ENCODE measurements at regions not wholly inside any gene's neighbourhood (a gene's known extent, or its start where the extent isn't known, plus 50 kb on each side); places are given as distances from the start of the nearest gene placed in this dataset.
A peak's percentile ranks its signal among the peaks of the same experiment; 100 is the strongest.

DNA sequence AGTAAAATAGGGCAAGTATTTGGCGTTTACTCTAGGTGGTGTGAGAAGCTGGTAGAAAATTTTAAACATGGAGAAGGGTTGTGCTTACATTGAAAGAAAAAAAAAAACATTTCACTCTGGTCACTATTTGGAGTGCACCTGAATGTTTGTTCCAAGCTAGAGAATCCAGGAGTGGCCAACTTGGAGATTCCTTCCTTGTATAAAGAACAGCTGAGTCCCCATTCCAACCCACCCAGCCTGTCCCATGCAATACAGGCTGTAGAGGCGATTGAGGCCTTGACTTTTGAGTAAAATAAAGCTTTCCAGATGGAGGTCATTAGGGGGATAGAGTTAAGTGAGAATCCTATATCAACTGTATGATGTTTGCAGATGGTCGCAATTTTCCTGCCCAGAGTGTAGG is 203.8 kb upstream of the SYT4 start:
- Mint-ChIP-seq H3K27me3 (ENCODE audit: insufficient read depth, low read depth) (peaks cover 4% of the 10 kb centered on the region), H3K4me3 (no peak overlapping the region), H3K27ac (no peak overlapping the region), H3K4me1 (no peaks in the 10 kb centered on the region), H3K9me3 (peaks cover 12% of the 10 kb centered on the region), H3K36me3 (no peaks in the 10 kb centered on the region)
- Histone ChIP-seq H3K27me3 (no peaks in the 10 kb centered on the region), H3K79me2 (ENCODE audit: low read depth) (no peaks in the 10 kb centered on the region), H3K9ac (no peak overlapping the region), H3K4me1 (no peaks in the 10 kb centered on the region), H3K36me3 (no peaks in the 10 kb centered on the region), H2AFZ (replicated peaks) (no peak overlapping the region), H4K20me1 (ENCODE audit: low read depth) (no peaks in the 10 kb centered on the region), H3K4me2 (no peak overlapping the region), H3K4me3 (no peak overlapping the region), H3K27ac (no peak overlapping the region), H3F3A (ENCODE audit: low read depth) (no peaks in the 10 kb centered on the region), H3K9me3 (ENCODE audit: low read depth) (no peaks in the 10 kb centered on the region)
- TF ChIP-seq, protein P1, sequence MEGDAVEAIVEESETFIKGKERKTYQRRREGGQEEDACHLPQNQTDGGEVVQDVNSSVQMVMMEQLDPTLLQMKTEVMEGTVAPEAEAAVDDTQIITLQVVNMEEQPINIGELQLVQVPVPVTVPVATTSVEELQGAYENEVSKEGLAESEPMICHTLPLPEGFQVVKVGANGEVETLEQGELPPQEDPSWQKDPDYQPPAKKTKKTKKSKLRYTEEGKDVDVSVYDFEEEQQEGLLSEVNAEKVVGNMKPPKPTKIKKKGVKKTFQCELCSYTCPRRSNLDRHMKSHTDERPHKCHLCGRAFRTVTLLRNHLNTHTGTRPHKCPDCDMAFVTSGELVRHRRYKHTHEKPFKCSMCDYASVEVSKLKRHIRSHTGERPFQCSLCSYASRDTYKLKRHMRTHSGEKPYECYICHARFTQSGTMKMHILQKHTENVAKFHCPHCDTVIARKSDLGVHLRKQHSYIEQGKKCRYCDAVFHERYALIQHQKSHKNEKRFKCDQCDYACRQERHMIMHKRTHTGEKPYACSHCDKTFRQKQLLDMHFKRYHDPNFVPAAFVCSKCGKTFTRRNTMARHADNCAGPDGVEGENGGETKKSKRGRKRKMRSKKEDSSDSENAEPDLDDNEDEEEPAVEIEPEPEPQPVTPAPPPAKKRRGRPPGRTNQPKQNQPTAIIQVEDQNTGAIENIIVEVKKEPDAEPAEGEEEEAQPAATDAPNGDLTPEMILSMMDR (IDR thresholded peaks at IDR 0.05) = no peak
- TF ChIP-seq EZH2 (IDR thresholded peaks at IDR 0.05) (no peak), EZH2phosphoT487 (IDR thresholded peaks at IDR 0.05) (no peak)
- no peak for DNase-seq (ENCODE audit: low spot score)

GRCh38 chr18:43482136-43482535 is 204.8 kb upstream of the SYT4 start:
- Mint-ChIP-seq H3K4me1 (no peaks in the 10 kb centered on the region), H3K27ac (peak overlapping the region; percentile 89), H3K27me3 (ENCODE audit: insufficient read depth, low read depth) (peaks cover 4% of the 10 kb centered on the region), H3K36me3 (peaks cover 2% of the 10 kb centered on the region), H3K9me3 (peaks cover 18% of the 10 kb centered on the region), H3K4me3 (no peak overlapping the region)
- H3F3A ChIP-seq (ENCODE audit: low read depth) = no peaks in the 10 kb centered on the region
- H3K9me3 ChIP-seq (ENCODE audit: low read depth) = peaks cover 5% of the 10 kb centered on the region
- H3K79me2 ChIP-seq (ENCODE audit: low read depth) = no peaks in the 10 kb centered on the region
- H2AFZ ChIP-seq (replicated peaks) = no peak overlapping the region
- H3K9ac ChIP-seq = no peak overlapping the region
- no peak overlapping the region for H3K4me3 ChIP-seq
- DNase-seq (ENCODE audit: low spot score) = no peak
- TF ChIP-seq, protein P1 (IDR thresholded peaks at IDR 0.05) = no peak
- TF ChIP-seq EZH2phosphoT487 (IDR thresholded peaks at IDR 0.05) = no peak
- no peak for TF ChIP-seq EZH2 (IDR thresholded peaks at IDR 0.05)
- H4K20me1 ChIP-seq (ENCODE audit: low read depth) = no peaks in the 10 kb centered on the region
- H3K4me1 ChIP-seq = no peaks in the 10 kb centered on the region
- H3K36me3 ChIP-seq = no peaks in the 10 kb centered on the region
- no peak overlapping the region for H3K27ac ChIP-seq
- no peaks in the 10 kb centered on the region for H3K27me3 ChIP-seq
- no peak overlapping the region for H3K4me2 ChIP-seq

DNA sequence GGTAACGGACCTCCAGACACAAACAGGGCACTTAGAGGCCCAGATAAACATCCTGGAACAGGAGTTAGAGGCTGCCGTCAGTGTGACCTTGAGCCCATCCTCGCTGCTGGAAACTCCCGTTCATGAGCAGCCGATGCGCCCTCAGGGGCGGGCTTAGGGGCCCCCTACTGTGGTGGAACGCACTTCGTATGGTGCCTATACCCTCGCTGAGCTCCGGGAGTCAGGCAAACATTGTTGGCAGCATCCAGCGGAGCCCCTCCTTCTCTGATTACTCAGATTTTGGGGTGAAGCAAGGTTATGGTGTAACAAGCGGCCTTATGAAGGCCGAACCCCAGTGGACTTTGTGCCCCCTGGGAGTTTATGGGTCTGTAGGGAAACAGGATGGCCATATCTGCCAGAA is 205.3 kb upstream of the SYT4 start:
- Histone ChIP-seq H3K36me3 (no peaks in the 10 kb centered on the region), H3K79me2 (ENCODE audit: low read depth) (no peaks in the 10 kb centered on the region), H3K9ac (no peak overlapping the region), H2AFZ (replicated peaks) (no peak overlapping the region), H3K9me3 (ENCODE audit: low read depth) (peaks cover 5% of the 10 kb centered on the region), H3K4me1 (no peaks in the 10 kb centered on the region), H3K4me2 (no peak overlapping the region), H3K4me3 (no peak overlapping the region), H4K20me1 (ENCODE audit: low read depth) (no peaks in the 10 kb centered on the region), H3K27ac (no peak overlapping the region), H3F3A (ENCODE audit: low read depth) (no peaks in the 10 kb centered on the region), H3K27me3 (no peaks in the 10 kb centered on the region)
- no peak overlapping the region for H3K4me3 Mint-ChIP-seq
- no peak overlapping the region for H3K27ac Mint-ChIP-seq
- DNase-seq (ENCODE audit: low spot score) = no peak
- peaks cover 2% of the 10 kb centered on the region for H3K36me3 Mint-ChIP-seq
- no peak for TF ChIP-seq EZH2 (IDR thresholded peaks at IDR 0.05)
- TF ChIP-seq, protein P1 (IDR thresholded peaks at IDR 0.05) = no peak
- TF ChIP-seq EZH2phosphoT487 (IDR thresholded peaks at IDR 0.05) = no peak
- H3K27me3 Mint-ChIP-seq (ENCODE audit: insufficient read depth, low read depth) = peaks cover 4% of the 10 kb centered on the region
- H3K9me3 Mint-ChIP-seq = peaks cover 18% of the 10 kb centered on the region
- H3K4me1 Mint-ChIP-seq = no peaks in the 10 kb centered on the region

Data from neural progenitor cell (in vitro differentiated cells).